AG04450 (cell line): ENCODE measurements at regions not wholly inside any gene's neighbourhood (a gene's known extent, or its start where the extent isn't known, plus 50 kb on each side); places are given as distances from the start of the nearest gene placed in this dataset.

Experiments used
- CTCF ChIA-PET: fragments of 300-600, 350-600 bp; formaldehyde crosslinking; extraction: SDS; loops from one replicate; lab custom pipeline; 2022; ENCODE audit warnings: antibody characterized with exemption, inconsistent platforms; lab: Charles Lee
- POLR2A ChIA-PET: fragments of 350-600 bp; formaldehyde crosslinking; extraction: SDS; loops from one replicate; lab custom pipeline; 2021; ENCODE audit warnings: antibody characterized with exemption, inconsistent platforms; lab: Yijun Ruan, JAX
- DNase-seq: peaks from one replicate; pipeline ENCODE4 v3.0.0-alpha.2; 2011; ENCODE audit warnings: low read depth, low spot score
- H3K27ac ChIP-seq: one replicate; pipeline ENCODE4 v1.5.1; 2012; ENCODE audit warnings: low read depth, low read length, control low read depth
- H3K27me3 ChIP-seq: one replicate; pipeline ENCODE4 v1.6.0; 2012; ENCODE audit warnings: low read length; ENCODE audit not compliant: control insufficient read depth, insufficient read depth
- H3K4me3 ChIP-seq: 2 replicates; pipeline ENCODE4 v1.5.1; 2011; ENCODE audit warnings: mild to moderate bottlenecking, low read depth, low read length, control low read depth
- H3K9me3 ChIP-seq: 2 replicates; pipeline ENCODE4 v1.5.1; 2012; ENCODE audit warnings: low read length; ENCODE audit not compliant: control insufficient read depth, insufficient read depth
- TF ChIP-seq, protein P1 (sequence below): IDR thresholded peaks from 2 replicates; pipeline ENCODE4 v1.5.1; 2011; ENCODE audit warnings: low read depth, low read length, control low read depth, inconsistent platforms

DNA sequence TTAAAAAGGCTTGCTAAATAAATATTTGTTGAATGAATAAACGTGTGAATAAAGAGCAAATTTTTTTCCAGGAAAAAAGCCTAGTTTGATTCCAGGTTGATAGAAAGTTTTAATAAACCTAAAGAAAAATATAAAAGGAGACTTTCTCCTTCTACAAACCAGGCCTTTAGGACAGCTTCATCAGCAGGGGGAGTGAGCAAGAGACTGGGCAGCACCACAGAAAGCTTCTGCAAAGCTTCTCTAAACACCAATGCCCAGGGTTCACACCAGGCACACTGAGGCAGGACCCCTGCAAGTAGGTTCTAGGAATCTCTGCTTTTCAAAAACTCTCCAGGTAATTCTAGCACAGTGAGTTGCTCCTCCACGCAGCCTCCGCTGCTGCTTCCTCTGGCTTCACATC lies 66.4 kb upstream of the SEC61G start:
- POLR2A ChIA-PET = no interaction called here
- H3K9me3 ChIP-seq = no peaks in the 10 kb centered on the region
- H3K4me3 ChIP-seq = no peak overlapping the region
- no peak for DNase-seq
- no peak overlapping the region for H3K27ac ChIP-seq
- TF ChIP-seq, protein P1, sequence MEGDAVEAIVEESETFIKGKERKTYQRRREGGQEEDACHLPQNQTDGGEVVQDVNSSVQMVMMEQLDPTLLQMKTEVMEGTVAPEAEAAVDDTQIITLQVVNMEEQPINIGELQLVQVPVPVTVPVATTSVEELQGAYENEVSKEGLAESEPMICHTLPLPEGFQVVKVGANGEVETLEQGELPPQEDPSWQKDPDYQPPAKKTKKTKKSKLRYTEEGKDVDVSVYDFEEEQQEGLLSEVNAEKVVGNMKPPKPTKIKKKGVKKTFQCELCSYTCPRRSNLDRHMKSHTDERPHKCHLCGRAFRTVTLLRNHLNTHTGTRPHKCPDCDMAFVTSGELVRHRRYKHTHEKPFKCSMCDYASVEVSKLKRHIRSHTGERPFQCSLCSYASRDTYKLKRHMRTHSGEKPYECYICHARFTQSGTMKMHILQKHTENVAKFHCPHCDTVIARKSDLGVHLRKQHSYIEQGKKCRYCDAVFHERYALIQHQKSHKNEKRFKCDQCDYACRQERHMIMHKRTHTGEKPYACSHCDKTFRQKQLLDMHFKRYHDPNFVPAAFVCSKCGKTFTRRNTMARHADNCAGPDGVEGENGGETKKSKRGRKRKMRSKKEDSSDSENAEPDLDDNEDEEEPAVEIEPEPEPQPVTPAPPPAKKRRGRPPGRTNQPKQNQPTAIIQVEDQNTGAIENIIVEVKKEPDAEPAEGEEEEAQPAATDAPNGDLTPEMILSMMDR = peak; percentile 22; the same call in 1 of the 2 replicates
- no peaks in the 10 kb centered on the region for H3K27me3 ChIP-seq
- CTCF ChIA-PET = interaction anchor here (1.3 kb wide), 1 partner anchor 12 kb away, joined by 3 read pairs; no protein-coding TSS in a partner anchor

GRCh38 chr7:54827734-54828133 lies 68.7 kb upstream of the SEC61G start:
- no peaks in the 10 kb centered on the region; the same call in 1 of the 2 replicates for H3K9me3 ChIP-seq
- no peaks in the 10 kb centered on the region for H3K27me3 ChIP-seq
- CTCF ChIA-PET = interaction anchor here (0.9 to 2.4 kb wide), 2 partner anchors 12 to 54 kb away, joined by 3 to 9 read pairs; no protein-coding TSS in a partner anchor
- no peak overlapping the region for H3K4me3 ChIP-seq
- H3K27ac ChIP-seq = no peak overlapping the region
- no peak for DNase-seq
- POLR2A ChIA-PET = no interaction called here
- TF ChIP-seq, protein P1 = no peak

DNA sequence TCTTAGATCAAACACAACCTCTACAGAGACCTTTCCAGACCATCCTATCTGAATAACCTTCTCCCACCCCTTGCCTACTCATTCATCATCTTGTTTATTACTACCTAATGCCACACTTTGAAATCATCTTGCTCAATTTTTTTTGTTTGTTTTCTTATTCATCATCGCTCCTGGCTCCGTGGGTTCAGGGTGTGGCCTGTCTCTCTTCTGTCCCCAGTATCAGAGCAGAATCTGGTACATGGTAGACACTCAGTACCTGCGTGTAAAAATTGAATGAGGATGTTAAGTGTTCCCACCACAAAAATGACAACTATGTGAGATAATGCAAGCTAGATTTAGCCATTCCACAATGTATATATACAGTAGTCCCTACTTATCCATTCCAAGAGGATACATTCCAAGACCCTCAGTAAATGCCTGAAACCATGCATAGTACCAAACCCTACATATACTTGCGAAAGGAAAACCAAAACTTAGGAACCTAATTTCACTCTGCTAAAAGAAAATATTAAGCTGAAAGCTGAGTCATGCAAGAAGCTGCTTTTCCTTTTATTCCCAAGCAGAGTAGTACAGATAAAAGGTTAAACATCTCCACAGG lies 72.1 kb upstream of the SEC61G start:
- Histone ChIP-seq H3K4me3 (no peak overlapping the region), H3K9me3 (peaks cover 4% of the 10 kb centered on the region; the same call in 1 of the 2 replicates), H3K27me3 (no peaks in the 10 kb centered on the region), H3K27ac (peak overlapping the region; percentile 60)
- ChIA-PET CTCF (interaction anchor here (0.7 to 1.3 kb wide), 5 partner anchors 10 to 424 kb away, joined by 3 to 6 read pairs (median 4); no protein-coding TSS in a partner anchor), POLR2A (interaction anchor here (0.6 kb wide), 1 partner anchor 18 kb away, joined by 3 read pairs; no protein-coding TSS in a partner anchor)
- DNase-seq = no peak
- TF ChIP-seq, protein P1 = no peak

DNA sequence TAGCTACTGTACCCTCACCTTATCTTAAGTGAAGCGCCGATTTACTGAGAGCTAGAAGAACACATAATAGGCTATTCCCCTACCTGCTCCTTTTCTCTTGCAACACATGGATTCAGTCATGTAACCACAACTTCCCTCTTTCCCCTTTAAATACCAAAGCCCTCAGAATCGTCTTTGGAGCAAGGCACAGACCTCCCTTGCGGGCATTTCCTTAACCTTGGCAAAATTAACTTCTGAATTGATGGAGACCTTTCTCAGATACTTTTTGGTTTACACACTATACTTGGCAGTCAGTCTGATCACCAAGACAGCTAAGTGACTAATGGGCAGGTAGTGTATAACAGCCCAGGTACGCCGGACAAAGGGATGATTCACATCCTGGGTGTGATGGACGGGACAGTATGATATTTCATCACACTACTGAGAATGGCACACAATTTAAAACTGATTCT lies 72.7 kb upstream of the SEC61G start:
- CTCF ChIA-PET = interaction anchor here (0.8 to 1.3 kb wide), 3 partner anchors 9 to 424 kb away, joined by 3 to 5 read pairs (median 4); no protein-coding TSS in a partner anchor
- POLR2A ChIA-PET = interaction anchor here (0.6 kb wide), 1 partner anchor 19 kb away, joined by 3 read pairs; no protein-coding TSS in a partner anchor

More for the DNA sequence above, 72.7 kb upstream of the SEC61G start:
- no peak for DNase-seq
- Histone ChIP-seq H3K4me3 (no peak overlapping the region), H3K9me3 (peaks cover 4% of the 10 kb centered on the region; the same call in 1 of the 2 replicates), H3K27ac (peak overlapping the region; percentile 60), H3K27me3 (no peaks in the 10 kb centered on the region)
- TF ChIP-seq, protein P1 = no peak
